Adrenal gland (tissue), 5 donors: ENCODE measurements at regions not wholly inside any gene's neighbourhood (a gene's known extent, or its start where the extent isn't known, plus 50 kb on each side); places are given as distances from the start of the nearest gene placed in this dataset.
A peak's percentile ranks its signal among the peaks of the same experiment; 100 is the strongest.

Source experiments
- CTCF ChIP-seq, 6 experiments: fragments of 450-650 bp in 4 of 6; fragments of 200-600 bp in 2 of 6; sonication (generic) in 1 of 6; IDR thresholded peaks; 1 replicate in 5 of 6; 2 replicates in 1 of 6; pipeline versions ENCODE4 v1.5.1 to v1.8.0; 2016 to 2021; ENCODE audit warnings: antibody characterized with exemption in 6 of 6, mild to moderate bottlenecking in 2 of 6, moderate library complexity in 1 of 6
- POLR2A ChIP-seq, 2 donors: fragments of 450-650 bp; IDR thresholded peaks; one replicate each; pipeline ENCODE4 v1.6.1; 2017; ENCODE audit warnings: antibody characterized with exemption in 2 of 2, mild to moderate bottlenecking in 2 of 2, moderate library complexity in 1 of 2
- donor health status: DM: no; HTN: no; CAD: no.

GRCh38 chr15:57866149-57866736, 159.7 kb downstream of the POLR2M start:
- TF ChIP-seq POLR2A (IDR thresholded peaks at IDR 0.05): no peak
- peak; percentile 26 to 61 (median 53) for TF ChIP-seq CTCF (IDR thresholded peaks at IDR 0.05)
